LNCAP (cell line): ENCODE measurements at regions not wholly inside any gene's neighbourhood (a gene's known extent, or its start where the extent isn't known, plus 50 kb on each side); places are given as distances from the start of the nearest gene placed in this dataset.

ENCODE experiments used
- CTCF ChIP-seq: fragments of 450-650 bp; IDR thresholded peaks from 2 replicates; pipeline ENCODE4 v1.5.1; 2017; ENCODE audit warnings: mild to moderate bottlenecking

GRCh38 chrX:38930474-38930873, 129.2 kb downstream of the MID1IP1 start:
- no peak for TF ChIP-seq CTCF

GRCh38 chrX:38935561-38935960, 134.3 kb downstream of the MID1IP1 start:
- TF ChIP-seq CTCF: no peak

- TF ChIP-seq CTCF: no peak
Observed at GRCh38 chrX:38937400-38937799, 136.1 kb downstream of the MID1IP1 start.

GRCh38 chrX:38937926-38938325, 136.7 kb downstream of the MID1IP1 start:
- no peak for TF ChIP-seq CTCF

GRCh38 chrX:38939067-38939466, 137.8 kb downstream of the MID1IP1 start:
- no peak for TF ChIP-seq CTCF

GRCh38 chrX:38940547-38940946, 139.3 kb downstream of the MID1IP1 start:
- TF ChIP-seq CTCF: no peak

GRCh38 chrX:38941675-38942074, 140.4 kb downstream of the MID1IP1 start:
- no peak for TF ChIP-seq CTCF

GRCh38 chrX:38943120-38943519, 141.9 kb downstream of the MID1IP1 start:
- TF ChIP-seq CTCF: no peak
